H54 (cell line): ENCODE measurements at regions not wholly inside any gene's neighbourhood (a gene's known extent, or its start where the extent isn't known, plus 50 kb on each side); places are given as distances from the start of the nearest gene placed in this dataset.

Experiments
- DNase-seq: peaks from one replicate; pipeline ENCODE4 v3.0.0; 2011; ENCODE audit warnings: low spot score, mixed read lengths; ENCODE audit not compliant: insufficient read length
- FAIRE-seq: peaks from 3 replicates; lab custom pipeline; 2011; peaks lifted over from hg19 to GRCh38; lab: Jason Lieb, UNC
- POLR2A ChIP-seq: IDR thresholded peaks from 2 replicates; pipeline ENCODE4 v1.6.1; 2011; ENCODE audit warnings: low read depth, mild to moderate bottlenecking, low read length

GRCh38 chr4:36394352-36394903 lies 113.0 kb downstream of the DTHD1 start:
- no peak for TF ChIP-seq POLR2A
- DNase-seq (no peak), FAIRE-seq (no peak)

GRCh38 chr4:36399762-36400353 lies 118.4 kb downstream of the DTHD1 start:
- TF ChIP-seq POLR2A: no peak
- DNase-seq (no peak), FAIRE-seq (no peak)

GRCh38 chr4:36402008-36402758 lies 120.8 kb downstream of the DTHD1 start:
- TF ChIP-seq POLR2A: no peak
- no peak for DNase-seq
- no peak for FAIRE-seq

- TF ChIP-seq POLR2A: no peak
- DNase-seq (no peak), FAIRE-seq (no peak)
Measured at GRCh38 chr4:36411338-36411737, 129.9 kb downstream of the DTHD1 start.

GRCh38 chr4:36414248-36414647 lies 132.8 kb downstream of the DTHD1 start:
- DNase-seq (no peak), FAIRE-seq (no peak)
- no peak for TF ChIP-seq POLR2A

- no peak for FAIRE-seq
- DNase-seq: no peak
- TF ChIP-seq POLR2A: no peak
Measured at GRCh38 chr4:36417146-36417545, 135.7 kb downstream of the DTHD1 start.

- no peak for TF ChIP-seq POLR2A
- DNase-seq (no peak), FAIRE-seq (no peak)
Measured at GRCh38 chr4:36420111-36420679, 138.8 kb downstream of the DTHD1 start.

GRCh38 chr4:36422607-36423006 lies 141.2 kb downstream of the DTHD1 start:
- no peak for FAIRE-seq
- no peak for TF ChIP-seq POLR2A

GRCh38 chr4:36426741-36427140 lies 145.3 kb downstream of the DTHD1 start:
- no peak for FAIRE-seq
- DNase-seq: no peak
- no peak for TF ChIP-seq POLR2A

More at GRCh38 chr4:36422607-36423006, 141.2 kb downstream of the DTHD1 start:
- no peak for DNase-seq

- no peak for TF ChIP-seq POLR2A
- DNase-seq (no peak), FAIRE-seq (no peak)
Measured at GRCh38 chr4:36427696-36428095, 146.3 kb downstream of the DTHD1 start.

- DNase-seq: no peak
- no peak for TF ChIP-seq POLR2A
- no peak for FAIRE-seq
Measured at GRCh38 chr4:36432586-36432985, 151.2 kb downstream of the DTHD1 start.

- FAIRE-seq (no peak), DNase-seq (no peak)
- no peak for TF ChIP-seq POLR2A
Measured at GRCh38 chr4:36439556-36439955, 158.1 kb downstream of the DTHD1 start.

- no peak for DNase-seq
- TF ChIP-seq POLR2A: no peak
- FAIRE-seq: no peak
Measured at GRCh38 chr4:36445480-36445879, 164.1 kb downstream of the DTHD1 start.

GRCh38 chr4:36446275-36446674 lies 164.9 kb downstream of the DTHD1 start:
- DNase-seq (no peak), FAIRE-seq (no peak)
- TF ChIP-seq POLR2A: no peak
